NB4 (cell line): ENCODE measurements at regions not wholly inside any gene's neighbourhood (a gene's known extent, or its start where the extent isn't known, plus 50 kb on each side); places are given as distances from the start of the nearest gene placed in this dataset.

Experiments used
- CTCF ChIP-seq: IDR thresholded peaks from one replicate; pipeline ENCODE4 v1.5.1; 2012; ENCODE audit warnings: low read depth, low read length
- MAX ChIP-seq: IDR thresholded peaks from 2 replicates; pipeline ENCODE4 v1.6.1; 2011; ENCODE audit warnings: low read depth, low read length
- MYC ChIP-seq: IDR thresholded peaks from 2 replicates; pipeline ENCODE4 v1.6.1; 2011; ENCODE audit warnings: low read depth, low read length
- POLR2A ChIP-seq: IDR thresholded peaks from 2 replicates; pipeline ENCODE4 v1.6.1; 2011; ENCODE audit warnings: mild to moderate bottlenecking; ENCODE audit not compliant: insufficient read length; ENCODE audit errors: extremely low read depth

- TF ChIP-seq POLR2A (no peak), CTCF (no peak), MAX (no peak), MYC (no peak)
These were observed 62.9 kb upstream of the EEA1 start for GRCh38 chr12:92992041-92992440.
